ENCODE measurements at regions not wholly inside any gene's neighbourhood (a gene's known extent, or its start where the extent isn't known, plus 50 kb on each side); places are given as distances from the start of the nearest gene placed in this dataset.

DNA sequence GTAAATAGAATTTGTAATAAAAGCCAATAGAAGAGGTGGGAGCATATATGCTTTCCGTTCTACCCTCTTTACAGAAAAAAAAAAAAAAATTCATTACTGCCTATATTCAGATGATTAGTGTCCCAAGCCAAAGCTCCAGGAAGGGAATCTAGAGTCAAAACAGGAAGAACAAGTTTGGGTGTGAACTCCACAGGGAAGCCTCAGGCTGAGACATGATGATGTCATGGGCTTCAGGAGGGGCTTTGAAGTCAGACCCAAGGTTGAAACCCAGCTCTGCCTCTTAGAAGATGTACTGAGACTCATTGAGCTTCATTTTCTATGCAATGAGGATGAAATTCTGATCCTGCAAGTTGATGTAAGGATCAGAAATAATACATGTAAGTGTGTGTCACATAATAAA is 250.0 kb upstream of the ADGRL2 start:
- TF ChIP-seq, protein P1, sequence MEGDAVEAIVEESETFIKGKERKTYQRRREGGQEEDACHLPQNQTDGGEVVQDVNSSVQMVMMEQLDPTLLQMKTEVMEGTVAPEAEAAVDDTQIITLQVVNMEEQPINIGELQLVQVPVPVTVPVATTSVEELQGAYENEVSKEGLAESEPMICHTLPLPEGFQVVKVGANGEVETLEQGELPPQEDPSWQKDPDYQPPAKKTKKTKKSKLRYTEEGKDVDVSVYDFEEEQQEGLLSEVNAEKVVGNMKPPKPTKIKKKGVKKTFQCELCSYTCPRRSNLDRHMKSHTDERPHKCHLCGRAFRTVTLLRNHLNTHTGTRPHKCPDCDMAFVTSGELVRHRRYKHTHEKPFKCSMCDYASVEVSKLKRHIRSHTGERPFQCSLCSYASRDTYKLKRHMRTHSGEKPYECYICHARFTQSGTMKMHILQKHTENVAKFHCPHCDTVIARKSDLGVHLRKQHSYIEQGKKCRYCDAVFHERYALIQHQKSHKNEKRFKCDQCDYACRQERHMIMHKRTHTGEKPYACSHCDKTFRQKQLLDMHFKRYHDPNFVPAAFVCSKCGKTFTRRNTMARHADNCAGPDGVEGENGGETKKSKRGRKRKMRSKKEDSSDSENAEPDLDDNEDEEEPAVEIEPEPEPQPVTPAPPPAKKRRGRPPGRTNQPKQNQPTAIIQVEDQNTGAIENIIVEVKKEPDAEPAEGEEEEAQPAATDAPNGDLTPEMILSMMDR (IDR thresholded peaks at IDR 0.05; ENCODE audit: insufficient read depth, low read length) = no peak
- TF ChIP-seq POLR2AphosphoS5 (IDR thresholded peaks at IDR 0.05; ENCODE audit: low read depth) (no peak), SPI1 (IDR thresholded peaks at IDR 0.05; ENCODE audit: borderline replicate concordance, low read depth) (no peak)
